ENCODE measurements at regions not wholly inside any gene's neighbourhood (a gene's known extent, or its start where the extent isn't known, plus 50 kb on each side); places are given as distances from the start of the nearest gene placed in this dataset.

DNA sequence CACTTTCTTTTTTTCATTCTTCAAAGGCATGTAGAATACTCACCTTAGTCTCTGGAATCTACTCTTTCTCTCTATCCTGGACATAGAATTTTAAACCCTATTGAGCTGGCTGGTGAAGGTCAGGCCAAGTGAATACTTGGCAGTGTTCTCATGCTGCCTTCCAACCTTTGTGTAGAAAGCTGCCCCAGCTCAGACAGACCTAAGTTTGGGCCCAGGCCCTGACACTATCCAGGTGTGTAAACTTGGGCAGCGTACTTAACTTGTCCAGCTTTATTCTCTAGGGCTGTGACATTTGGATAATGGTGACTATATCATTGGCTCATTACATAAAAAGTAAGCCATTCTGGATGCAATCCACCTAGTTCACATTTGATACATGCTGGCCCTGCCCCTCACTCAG, 298.3 kb downstream of the IRX1 start:
- no peak overlapping the region for H3K4me3 ChIP-seq (ENCODE audit: low read depth, low read length)
- ChIA-PET CTCF (no interaction called here), POLR2A (no interaction called here)
- no peak for DNase-seq (ENCODE audit: low read depth, low spot score)
- TF ChIP-seq, protein P1, sequence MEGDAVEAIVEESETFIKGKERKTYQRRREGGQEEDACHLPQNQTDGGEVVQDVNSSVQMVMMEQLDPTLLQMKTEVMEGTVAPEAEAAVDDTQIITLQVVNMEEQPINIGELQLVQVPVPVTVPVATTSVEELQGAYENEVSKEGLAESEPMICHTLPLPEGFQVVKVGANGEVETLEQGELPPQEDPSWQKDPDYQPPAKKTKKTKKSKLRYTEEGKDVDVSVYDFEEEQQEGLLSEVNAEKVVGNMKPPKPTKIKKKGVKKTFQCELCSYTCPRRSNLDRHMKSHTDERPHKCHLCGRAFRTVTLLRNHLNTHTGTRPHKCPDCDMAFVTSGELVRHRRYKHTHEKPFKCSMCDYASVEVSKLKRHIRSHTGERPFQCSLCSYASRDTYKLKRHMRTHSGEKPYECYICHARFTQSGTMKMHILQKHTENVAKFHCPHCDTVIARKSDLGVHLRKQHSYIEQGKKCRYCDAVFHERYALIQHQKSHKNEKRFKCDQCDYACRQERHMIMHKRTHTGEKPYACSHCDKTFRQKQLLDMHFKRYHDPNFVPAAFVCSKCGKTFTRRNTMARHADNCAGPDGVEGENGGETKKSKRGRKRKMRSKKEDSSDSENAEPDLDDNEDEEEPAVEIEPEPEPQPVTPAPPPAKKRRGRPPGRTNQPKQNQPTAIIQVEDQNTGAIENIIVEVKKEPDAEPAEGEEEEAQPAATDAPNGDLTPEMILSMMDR (IDR thresholded peaks at IDR 0.05; ENCODE audit: insufficient read depth, low read length, missing control alignments), result no peak

- TF ChIP-seq, protein P1 (IDR thresholded peaks at IDR 0.05; ENCODE audit: insufficient read depth, low read length, missing control alignments), result no peak
- H3K4me3 ChIP-seq (ENCODE audit: low read depth, low read length), result no peak overlapping the region
- DNase-seq (ENCODE audit: low read depth, low spot score), result no peak
- CTCF ChIA-PET, result no interaction called here
- POLR2A ChIA-PET, result no interaction called here
These were observed 300.5 kb downstream of the IRX1 start for GRCh38 chr5:3896098-3896497.

DNA sequence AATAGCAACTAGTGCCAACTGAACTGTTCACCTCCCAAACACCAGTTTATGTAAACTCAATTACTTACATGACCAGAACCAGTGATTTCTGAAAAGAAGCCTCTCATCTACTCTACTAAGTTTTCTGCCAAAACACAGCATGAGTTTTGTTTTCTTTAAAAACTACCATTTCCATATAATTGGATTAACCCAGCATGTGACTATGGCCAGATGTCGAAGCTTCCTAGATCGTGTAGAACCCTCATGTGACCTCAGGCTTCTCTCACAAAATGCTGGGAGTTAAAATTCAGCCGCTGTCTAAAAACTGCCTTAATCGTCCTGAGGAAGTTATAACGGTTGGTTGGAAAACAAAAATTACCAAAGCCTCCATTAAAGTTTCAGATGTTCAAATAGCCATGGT, 303.5 kb downstream of the IRX1 start:
- TF ChIP-seq, protein P1 (IDR thresholded peaks at IDR 0.05; ENCODE audit: insufficient read depth, low read length, missing control alignments), result no peak
- ChIA-PET POLR2A (no interaction called here), CTCF (no interaction called here)
- no peak for DNase-seq (ENCODE audit: low read depth, low spot score)
- H3K4me3 ChIP-seq (ENCODE audit: low read depth, low read length), result no peak overlapping the region

DNA sequence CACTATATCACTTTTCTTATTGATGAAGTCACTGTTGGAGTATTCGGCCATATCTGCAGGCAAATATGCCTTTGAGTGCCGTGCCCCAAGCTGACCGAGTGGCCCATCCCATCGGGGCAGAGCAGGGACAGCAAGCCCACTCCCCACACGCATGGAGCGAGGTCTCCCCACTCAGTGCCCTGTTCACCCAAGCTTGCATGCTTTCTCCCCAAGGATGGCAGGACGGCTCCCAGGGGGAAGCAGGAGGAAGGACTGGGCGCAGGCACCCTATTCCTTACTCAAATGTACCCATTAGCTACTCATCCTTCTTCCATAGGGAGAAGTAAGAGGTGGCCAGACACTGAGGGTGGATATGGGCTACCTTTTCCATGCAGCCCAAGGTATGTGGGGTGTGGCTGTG, 309.0 kb downstream of the IRX1 start:
- no peak overlapping the region for H3K4me3 ChIP-seq (ENCODE audit: low read depth, low read length)
- ChIA-PET POLR2A (no interaction called here), CTCF (no interaction called here)
- TF ChIP-seq, protein P1 (IDR thresholded peaks at IDR 0.05; ENCODE audit: insufficient read depth, low read length, missing control alignments), result no peak
- DNase-seq (ENCODE audit: low read depth, low spot score), result no peak

DNA sequence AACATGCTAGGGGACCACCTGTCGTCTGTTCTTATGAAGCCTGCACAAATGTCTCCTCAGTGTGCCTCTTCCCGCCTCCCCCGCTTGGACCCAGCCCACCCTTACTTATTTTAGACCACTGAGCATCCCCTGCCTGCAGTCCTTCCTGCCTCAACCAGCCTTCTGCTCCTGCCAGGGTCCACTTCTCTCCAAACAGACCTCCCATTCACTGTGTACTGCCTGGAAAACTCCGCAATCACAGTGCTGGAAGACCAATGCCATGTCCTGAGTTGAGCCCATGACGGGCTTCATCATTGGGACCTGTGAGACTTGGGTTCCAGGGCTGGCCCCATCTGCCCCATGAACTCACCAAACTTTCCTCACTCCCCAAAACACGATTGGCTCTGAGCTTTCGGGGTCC, 309.4 kb downstream of the IRX1 start:
- CTCF ChIA-PET, result no interaction called here

DNA sequence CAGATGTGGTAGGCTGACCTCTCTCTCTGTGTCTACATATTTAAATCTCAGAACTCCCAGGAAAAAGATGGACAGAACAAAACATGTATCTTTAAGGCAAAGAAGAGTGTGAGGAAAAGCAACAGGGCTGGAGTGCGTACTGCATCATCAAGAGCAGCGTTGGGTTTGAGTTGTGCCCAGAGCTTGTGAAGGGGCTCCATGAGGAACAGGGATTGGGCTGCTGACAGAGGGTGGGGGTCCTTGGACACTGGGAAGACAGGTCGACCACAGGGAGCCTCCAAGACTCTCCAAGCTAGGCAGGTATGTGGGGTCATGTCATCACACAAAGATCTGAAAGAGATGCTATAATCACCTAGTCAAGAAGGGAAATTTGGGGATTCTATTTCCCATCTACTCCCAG, 309.9 kb downstream of the IRX1 start:
- DNase-seq (ENCODE audit: low read depth, low spot score), result no peak

More for the DNA sequence above, 309.4 kb downstream of the IRX1 start:
- TF ChIP-seq, protein P1 (IDR thresholded peaks at IDR 0.05; ENCODE audit: insufficient read depth, low read length, missing control alignments), result no peak
- DNase-seq (ENCODE audit: low read depth, low spot score), result no peak
- no peak overlapping the region for H3K4me3 ChIP-seq (ENCODE audit: low read depth, low read length)
- POLR2A ChIA-PET, result no interaction called here

More for the DNA sequence above, 309.9 kb downstream of the IRX1 start:
- TF ChIP-seq, protein P1 (IDR thresholded peaks at IDR 0.05; ENCODE audit: insufficient read depth, low read length, missing control alignments), result no peak
- ChIA-PET POLR2A (no interaction called here), CTCF (no interaction called here)
- H3K4me3 ChIP-seq (ENCODE audit: low read depth, low read length), result no peak overlapping the region
